ENCODE measurements at regions not wholly inside any gene's neighbourhood (a gene's known extent, or its start where the extent isn't known, plus 50 kb on each side); places are given as distances from the start of the nearest gene placed in this dataset.
A peak's percentile ranks its signal among the peaks of the same experiment; 100 is the strongest.
"Not testable (repeated sequence)": the region's sequence is repeated elsewhere in the genome, so short reads cannot be mapped to it uniquely, and the experiment has no call there.

DNA sequence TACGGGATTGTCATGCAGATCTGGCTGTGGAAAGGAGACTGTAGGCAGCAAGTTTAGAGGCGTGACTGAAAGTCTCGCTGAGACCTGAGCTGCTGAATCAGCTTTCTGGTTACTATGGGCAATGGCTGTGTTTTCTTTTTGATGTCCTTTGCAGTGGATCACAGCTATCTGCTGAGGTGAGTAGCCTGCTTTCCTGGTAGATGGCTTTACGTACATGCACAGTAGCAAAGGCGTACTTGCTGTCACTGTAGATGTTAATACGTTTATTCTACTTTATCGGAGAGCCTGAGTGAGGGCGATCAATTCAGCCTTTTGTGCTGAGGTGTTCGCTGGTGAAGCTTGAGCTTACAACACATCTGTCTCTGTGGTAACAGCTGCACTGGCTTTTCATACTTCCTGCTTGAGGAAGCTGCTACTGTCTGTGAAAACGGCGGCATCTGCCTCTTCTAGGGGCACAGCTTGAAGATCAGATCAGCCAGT is 92.9 kb upstream of the FAM90A1 start:
- H3K27ac ChIP-seq (ENCODE audit: low read depth, low read length); H2BK5ac ChIP-seq (ENCODE audit: low read depth, low read length); H3K14ac ChIP-seq (ENCODE audit: insufficient read length); H4K8ac ChIP-seq (ENCODE audit: extremely low read depth, insufficient read depth, low read length); POLR2A ChIA-PET (ENCODE audit: partially characterized antibody); H3K79me1 ChIP-seq (ENCODE audit: low read depth, low read length); H3K9me3 ChIP-seq (ENCODE audit: insufficient read depth in 2 of 2, low read depth in 1 of 2, low read length in 1 of 2); DNase-seq (ENCODE audit: low read depth in 1 of 2, low spot score in 2 of 2); H3K27me3 ChIP-seq (replicated peaks in 1 of 4; ENCODE audit: control insufficient read depth in 3 of 4, extremely low read depth in 1 of 4, insufficient read depth in 3 of 4, low read length in 3 of 4); H4K91ac ChIP-seq (replicated peaks; ENCODE audit: insufficient read length, low read length); H2BK12ac ChIP-seq (ENCODE audit: low read depth, low read length); H2BK120ac ChIP-seq (replicated peaks; ENCODE audit: low read depth, low read length); H3K4me3 ChIP-seq (ENCODE audit: extremely low read depth in 1 of 4, insufficient read depth in 2 of 4, low read depth in 3 of 4, low read length in 4 of 4); H2BK20ac ChIP-seq (ENCODE audit: low read length); FAIRE-seq; H3K18ac ChIP-seq (ENCODE audit: extremely low read depth, low read length); H3K23ac ChIP-seq (ENCODE audit: insufficient read length); H4K5ac ChIP-seq (ENCODE audit: insufficient read length, low read depth, low read length); H4K20me1 ChIP-seq (replicated peaks in 1 of 2; ENCODE audit: control insufficient read depth in 1 of 2, insufficient read depth in 2 of 2, low read length in 2 of 2); H3K56ac ChIP-seq (replicated peaks; ENCODE audit: insufficient read length, low read depth, low read length); H3K36me3 ChIP-seq (ENCODE audit: control insufficient read depth in 2 of 4, insufficient read depth in 4 of 4, low read length in 3 of 4); H3K4me1 ChIP-seq (replicated peaks in 1 of 4; ENCODE audit: control insufficient read depth in 3 of 4, insufficient read depth in 4 of 4, low read length in 3 of 4); CTCF ChIA-PET (ENCODE audit: partially characterized antibody); H3K23me2 ChIP-seq (ENCODE audit: low read depth, low read length); H2BK15ac ChIP-seq (ENCODE audit: low read length); H2AFZ ChIP-seq (ENCODE audit: low read length); H3K79me2 ChIP-seq (ENCODE audit: control insufficient read depth in 1 of 2, insufficient read depth in 2 of 2, low read length in 2 of 2); H3K9ac ChIP-seq (replicated peaks in 1 of 4; ENCODE audit: extremely low read depth in 1 of 4, low read depth in 3 of 4, low read length in 3 of 4); H3K4ac ChIP-seq (replicated peaks; ENCODE audit: insufficient read length, low read depth, low read length): not testable (repeated sequence)
- Histone ChIP-seq H3K4me2 (ENCODE audit: insufficient read depth in 1 of 2, low read depth in 2 of 2, low read length in 2 of 2) (peak overlapping the region in 1 of 2 experiments; percentile 35; a peak in 1 of 4 replicates), H2AK5ac (ENCODE audit: low read depth, low read length) (0 out of 2 replicates have a peak overlapping the region, but pooled peaks have one; percentile 53)
- WGBS, 2 experiments (ENCODE audit: extremely low coverage in 1 of 2, insufficient coverage in 1 of 2, insufficient read length in 1 of 2, insufficient replicate concordance in 2 of 2, low coverage in 1 of 2, low lambda C conversion rate in 2 of 2, missing lambda C conversion rate in 1 of 2): 68% methylated on average over 11 of the region's 11 CpGs; no CpG with 5 or more reads in 1 of the 2 experiments
- peak; percentile 68 for TF ChIP-seq MAFK (IDR thresholded peaks at IDR 0.05; ENCODE audit: low read depth, low read length)

DNA sequence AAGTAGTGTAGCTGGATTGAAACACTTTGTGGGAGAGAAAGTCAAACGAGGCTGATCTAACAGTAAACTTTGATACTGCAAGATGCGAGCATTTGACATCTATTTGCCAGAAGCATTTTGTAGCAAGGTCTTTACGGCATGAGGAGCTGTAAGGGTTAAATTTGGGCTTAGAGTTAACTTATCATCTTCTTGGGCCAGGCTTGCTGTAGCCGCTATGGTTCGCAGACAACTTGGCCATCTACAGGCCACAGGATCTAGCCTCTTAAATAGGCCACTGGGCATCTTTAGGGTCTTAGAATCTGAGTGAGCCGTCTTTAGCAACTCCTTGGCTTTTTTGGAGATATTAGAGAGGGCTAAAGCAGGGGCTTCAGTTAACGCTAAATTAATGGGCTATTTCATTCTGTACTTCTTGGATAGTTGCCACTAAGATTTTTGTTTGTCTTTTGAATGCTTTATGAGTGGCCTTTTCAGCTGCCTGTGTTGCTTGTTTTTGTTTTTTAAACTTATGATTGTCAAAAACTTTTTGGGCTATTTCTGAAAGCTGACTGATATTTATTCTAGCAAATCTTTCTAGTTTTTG is 93.5 kb upstream of the FAM90A1 start:
- H4K91ac ChIP-seq (replicated peaks; ENCODE audit: insufficient read length, low read length); H3K27me3 ChIP-seq (replicated peaks in 1 of 4; ENCODE audit: control insufficient read depth in 3 of 4, extremely low read depth in 1 of 4, insufficient read depth in 3 of 4, low read length in 3 of 4); H3K9ac ChIP-seq (replicated peaks in 1 of 4; ENCODE audit: extremely low read depth in 1 of 4, low read depth in 3 of 4, low read length in 3 of 4); H3K4ac ChIP-seq (replicated peaks; ENCODE audit: insufficient read length, low read depth, low read length); H3K4me3 ChIP-seq (ENCODE audit: extremely low read depth in 1 of 4, insufficient read depth in 2 of 4, low read depth in 3 of 4, low read length in 4 of 4); POLR2A ChIA-PET (ENCODE audit: partially characterized antibody); FAIRE-seq; H3K56ac ChIP-seq (replicated peaks; ENCODE audit: insufficient read length, low read depth, low read length); H2BK15ac ChIP-seq (ENCODE audit: low read length); H4K8ac ChIP-seq (ENCODE audit: extremely low read depth, insufficient read depth, low read length); H3K23ac ChIP-seq (ENCODE audit: insufficient read length); H3K23me2 ChIP-seq (ENCODE audit: low read depth, low read length); H4K5ac ChIP-seq (ENCODE audit: insufficient read length, low read depth, low read length); H2BK120ac ChIP-seq (replicated peaks; ENCODE audit: low read depth, low read length); DNase-seq (ENCODE audit: low read depth in 1 of 2, low spot score in 2 of 2); H3K27ac ChIP-seq (ENCODE audit: low read depth, low read length); H3K4me1 ChIP-seq (replicated peaks in 1 of 4; ENCODE audit: control insufficient read depth in 3 of 4, insufficient read depth in 4 of 4, low read length in 3 of 4); H3K36me3 ChIP-seq (ENCODE audit: control insufficient read depth in 2 of 4, insufficient read depth in 4 of 4, low read length in 3 of 4); H4K20me1 ChIP-seq (replicated peaks in 1 of 2; ENCODE audit: control insufficient read depth in 1 of 2, insufficient read depth in 2 of 2, low read length in 2 of 2); H2BK5ac ChIP-seq (ENCODE audit: low read depth, low read length); CTCF ChIA-PET (ENCODE audit: partially characterized antibody); H3K18ac ChIP-seq (ENCODE audit: extremely low read depth, low read length); H2AFZ ChIP-seq (ENCODE audit: low read length); H3K79me2 ChIP-seq (ENCODE audit: control insufficient read depth in 1 of 2, insufficient read depth in 2 of 2, low read length in 2 of 2); H3K79me1 ChIP-seq (ENCODE audit: low read depth, low read length); H3K14ac ChIP-seq (ENCODE audit: insufficient read length); H3K9me3 ChIP-seq (ENCODE audit: insufficient read depth in 2 of 2, low read depth in 1 of 2, low read length in 1 of 2); H2AK5ac ChIP-seq (ENCODE audit: low read depth, low read length); H2BK12ac ChIP-seq (ENCODE audit: low read depth, low read length); H2BK20ac ChIP-seq (ENCODE audit: low read length): not testable (repeated sequence)
- 82% methylated on average over 7 of the region's 7 CpGs; no CpG with 5 or more reads in 1 of the 2 experiments for WGBS, 2 experiments (ENCODE audit: extremely low coverage in 1 of 2, insufficient coverage in 1 of 2, insufficient read length in 1 of 2, insufficient replicate concordance in 2 of 2, low coverage in 1 of 2, low lambda C conversion rate in 2 of 2, missing lambda C conversion rate in 1 of 2)
- peak overlapping the region in 1 of 2 experiments; percentile 35; a peak in 1 of 4 replicates for H3K4me2 ChIP-seq (ENCODE audit: insufficient read depth in 1 of 2, low read depth in 2 of 2, low read length in 2 of 2)
